CD4-positive, alpha-beta T cell treated with Interleukin-12 subunit alpha and Interleukin-12 subunit beta, for 1 hour (primary cell): ENCODE measurements at regions not wholly inside any gene's neighbourhood (a gene's known extent, or its start where the extent isn't known, plus 50 kb on each side); places are given as distances from the start of the nearest gene placed in this dataset.

Source experiments
- DNase-seq: peaks from one replicate; pipeline ENCODE4 v3.0.0-alpha.2; 2020

DNA sequence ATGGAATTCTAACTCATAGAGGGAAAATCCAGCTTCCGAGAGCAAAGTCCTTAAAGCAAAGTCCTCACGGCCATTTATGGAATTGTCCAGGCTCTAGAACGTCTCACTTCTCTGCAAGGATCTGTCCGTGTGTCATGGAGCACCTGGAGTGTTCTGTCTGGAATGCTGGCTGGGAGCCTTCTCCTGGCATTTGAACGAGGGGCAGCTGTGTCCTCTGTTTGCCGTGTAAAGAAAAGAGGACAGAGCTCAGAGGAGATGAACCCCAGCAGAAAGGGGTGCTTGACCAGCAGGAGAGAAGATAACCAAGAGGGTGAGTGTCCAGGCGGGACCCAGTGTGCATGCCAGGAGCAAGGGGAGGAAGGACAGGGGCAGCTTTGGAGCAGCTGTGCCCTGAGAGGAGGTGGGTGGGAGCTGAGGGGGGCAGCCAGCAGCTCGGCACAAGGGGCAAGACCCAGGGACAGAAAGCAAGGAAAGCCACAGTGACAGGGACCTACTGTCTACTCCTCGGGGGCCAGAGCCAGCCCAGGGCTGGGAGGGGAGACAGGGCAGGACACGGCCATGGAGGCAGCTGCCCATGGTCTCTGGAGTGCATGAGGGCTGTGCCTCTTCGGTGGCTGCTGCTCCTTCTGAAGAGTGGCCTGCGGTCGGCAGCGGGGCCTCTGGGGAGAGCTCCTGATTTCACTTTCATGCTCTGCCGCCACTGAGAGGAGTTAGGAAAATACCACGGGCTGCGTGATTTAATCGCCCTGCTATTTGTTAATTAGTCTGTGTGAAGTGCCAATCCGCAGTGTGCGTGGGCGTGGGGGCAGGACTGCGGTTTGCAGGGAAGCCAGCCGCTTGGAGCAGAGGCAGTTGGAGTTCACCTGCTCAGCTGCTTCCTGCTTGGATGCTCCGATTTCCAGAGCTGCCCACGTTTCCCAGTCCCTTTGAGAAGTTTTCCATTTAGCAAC, 149.3 kb upstream of the SHH start:
- no peak for DNase-seq

DNA sequence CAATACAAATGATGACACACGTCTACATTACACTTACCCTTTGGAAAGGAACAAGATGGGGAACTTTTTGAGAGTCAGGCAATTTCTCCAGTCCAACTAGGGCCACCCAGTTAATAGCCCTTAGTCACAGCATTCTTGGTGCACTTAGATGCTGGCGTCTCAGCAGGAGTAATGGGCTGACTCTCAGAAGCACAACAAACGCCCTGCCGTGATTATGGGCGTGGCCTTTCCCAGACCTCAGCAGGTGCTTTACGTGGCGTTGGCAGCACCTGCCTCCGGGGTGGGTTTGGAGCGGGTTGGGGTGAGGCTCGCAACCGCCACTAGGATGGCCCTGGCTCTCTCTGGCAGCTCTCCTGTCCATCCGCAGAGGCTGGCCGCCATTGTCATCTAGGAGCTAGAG, 147.6 kb upstream of the SHH start:
- no peak for DNase-seq

DNA sequence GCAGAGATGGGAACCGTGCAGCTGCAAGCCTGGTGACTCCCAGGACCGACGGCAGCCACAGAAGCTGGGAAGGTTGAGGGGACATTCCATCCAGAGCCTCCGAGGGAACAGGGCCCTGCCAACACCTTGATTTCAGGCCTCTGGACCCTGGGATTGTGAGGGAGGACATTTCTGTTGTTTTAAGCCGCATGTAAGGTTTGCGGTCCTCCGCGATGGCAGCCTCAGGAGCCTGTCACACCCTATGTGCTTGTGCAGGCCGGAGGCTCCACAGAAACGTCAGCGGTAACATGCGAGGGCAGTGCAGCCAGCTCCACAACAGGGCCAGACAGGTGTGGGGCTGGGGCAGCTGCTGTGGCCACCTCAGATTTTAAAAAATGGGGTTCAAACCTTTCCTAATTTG, 144.7 kb upstream of the SHH start:
- no peak for DNase-seq

DNA sequence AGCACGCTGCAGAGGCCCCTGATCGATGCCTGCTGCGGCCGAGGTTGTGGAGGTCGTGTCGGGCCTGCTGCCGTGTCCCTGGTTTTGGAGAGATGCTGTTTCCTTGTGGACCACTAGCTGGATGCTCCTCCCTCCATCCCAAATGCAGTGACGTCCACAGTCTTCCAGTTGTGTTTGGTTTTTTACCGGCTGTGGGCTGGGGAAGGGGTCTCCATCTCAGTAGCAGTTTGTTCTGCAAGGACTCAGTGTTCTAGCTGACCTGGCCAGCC, 143.0 kb upstream of the SHH start:
- no peak for DNase-seq

DNA sequence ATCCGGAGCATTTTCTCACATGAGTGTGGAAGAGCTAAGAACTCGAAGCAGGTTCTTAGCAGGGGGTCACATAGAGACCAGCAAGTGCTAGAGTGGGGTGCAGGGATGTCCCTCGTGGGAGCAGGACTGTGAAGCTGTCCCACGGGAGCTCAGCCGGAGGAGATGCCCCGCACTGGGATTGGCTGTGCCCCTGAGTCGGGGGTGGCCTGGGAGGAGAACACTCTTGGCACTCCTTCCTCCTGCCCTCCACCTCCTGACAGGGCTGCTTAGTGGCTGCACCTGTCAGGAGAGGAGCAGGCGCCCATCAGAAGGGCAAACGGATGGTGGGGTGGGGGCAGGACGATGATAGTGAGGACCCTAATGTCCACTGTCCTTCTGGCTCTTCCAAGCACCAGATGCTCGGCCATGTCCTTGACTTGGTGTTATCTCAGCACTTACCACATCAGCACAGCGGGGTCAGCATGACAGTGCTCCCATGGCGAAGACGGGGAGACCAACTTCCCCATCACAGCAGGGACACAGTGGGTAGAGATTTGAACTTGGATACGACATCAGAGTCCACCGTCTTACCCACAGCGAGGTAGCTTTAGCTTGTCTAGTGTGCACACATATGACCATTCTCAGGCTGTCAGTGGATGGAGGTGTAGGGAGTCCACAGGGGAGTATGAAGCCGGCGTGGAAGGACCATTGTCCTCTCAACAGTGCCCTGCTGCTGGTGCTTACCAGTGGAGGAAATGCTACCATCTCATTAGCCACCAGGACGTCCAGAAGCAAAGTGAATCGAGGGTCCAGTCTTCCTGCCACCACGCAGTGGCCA, 142.5 kb upstream of the SHH start:
- no peak for DNase-seq

DNA sequence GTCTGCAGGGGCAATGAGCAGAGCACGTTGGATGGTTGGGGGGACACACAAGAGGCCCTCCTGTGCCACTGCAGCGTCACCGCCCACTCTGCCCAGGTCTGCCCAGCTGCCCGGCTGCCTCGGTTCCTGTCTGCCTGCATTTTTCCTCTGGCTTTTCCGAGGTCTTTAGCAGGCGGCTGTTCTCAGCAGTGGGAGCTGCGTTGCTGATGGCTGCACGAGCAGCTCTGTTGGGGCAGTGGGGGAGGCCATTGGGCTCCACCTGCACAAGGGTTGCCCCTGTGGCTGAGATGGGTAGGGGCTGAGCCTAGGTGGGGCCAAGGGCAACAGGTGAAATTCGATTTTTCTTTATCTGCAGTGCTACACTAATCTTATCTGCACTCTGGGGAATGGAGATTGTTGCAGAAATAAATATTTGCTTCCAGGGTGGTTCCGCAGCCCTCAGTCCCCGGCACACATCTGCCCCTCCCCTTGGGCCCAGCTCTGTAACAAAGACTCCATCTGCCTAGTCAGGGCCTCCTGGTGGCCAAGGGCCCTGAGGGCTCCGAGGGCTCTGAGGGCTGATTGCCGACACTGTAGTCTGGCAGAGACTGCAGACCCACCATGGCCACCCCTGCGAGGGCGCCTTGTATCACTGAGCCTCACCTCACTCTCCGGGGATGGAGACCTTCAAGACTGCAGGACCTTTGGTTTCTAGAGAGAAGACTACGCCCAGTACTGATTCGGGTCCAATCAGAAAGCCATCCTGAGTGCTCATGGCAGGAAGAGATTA, 141.7 kb upstream of the SHH start:
- DNase-seq = no peak

DNA sequence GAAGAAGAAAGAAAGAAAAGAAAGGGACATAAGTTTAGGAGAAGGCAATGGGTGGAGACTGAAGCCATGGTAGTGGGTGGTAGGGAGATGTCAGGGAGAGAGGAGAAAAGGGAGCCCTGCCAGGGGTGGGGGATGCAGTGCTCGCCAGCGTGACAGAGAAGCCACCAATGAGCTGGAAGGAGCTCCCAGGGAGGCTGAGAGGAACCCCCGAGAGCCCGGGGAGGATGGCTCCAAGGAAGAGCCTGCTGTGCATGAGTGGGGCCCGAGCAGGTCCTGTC, 141.2 kb upstream of the SHH start:
- DNase-seq = no peak

DNA sequence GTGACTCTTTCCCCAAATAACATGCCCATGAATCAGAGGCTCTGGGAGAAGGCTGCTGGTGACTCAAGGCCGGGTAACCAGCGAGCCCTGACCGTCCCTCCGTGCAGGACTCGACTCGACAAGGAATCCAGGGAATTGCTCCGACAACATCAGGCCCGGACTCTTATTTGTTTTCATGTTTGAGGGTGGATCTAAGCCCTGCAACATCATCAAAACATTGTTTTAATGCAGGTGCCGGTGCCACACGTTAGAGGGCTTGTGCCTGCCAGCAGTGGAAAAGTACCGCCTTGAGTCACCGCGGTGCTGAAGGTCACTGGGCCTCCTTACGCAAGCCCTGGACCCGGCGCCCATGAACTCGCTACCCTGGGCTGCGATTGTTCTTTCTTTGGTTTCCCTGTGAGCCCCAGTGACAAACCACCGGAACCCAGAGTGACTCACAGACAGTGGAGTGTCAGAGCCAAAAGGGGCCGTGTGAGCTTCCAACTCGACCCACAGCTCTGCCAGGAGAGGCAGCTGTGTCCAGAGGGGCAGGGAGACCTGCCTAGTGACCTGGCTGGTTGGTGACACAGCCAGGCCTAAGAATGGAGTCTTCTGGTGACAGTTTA, 139.4 kb upstream of the SHH start:
- DNase-seq = no peak

DNA sequence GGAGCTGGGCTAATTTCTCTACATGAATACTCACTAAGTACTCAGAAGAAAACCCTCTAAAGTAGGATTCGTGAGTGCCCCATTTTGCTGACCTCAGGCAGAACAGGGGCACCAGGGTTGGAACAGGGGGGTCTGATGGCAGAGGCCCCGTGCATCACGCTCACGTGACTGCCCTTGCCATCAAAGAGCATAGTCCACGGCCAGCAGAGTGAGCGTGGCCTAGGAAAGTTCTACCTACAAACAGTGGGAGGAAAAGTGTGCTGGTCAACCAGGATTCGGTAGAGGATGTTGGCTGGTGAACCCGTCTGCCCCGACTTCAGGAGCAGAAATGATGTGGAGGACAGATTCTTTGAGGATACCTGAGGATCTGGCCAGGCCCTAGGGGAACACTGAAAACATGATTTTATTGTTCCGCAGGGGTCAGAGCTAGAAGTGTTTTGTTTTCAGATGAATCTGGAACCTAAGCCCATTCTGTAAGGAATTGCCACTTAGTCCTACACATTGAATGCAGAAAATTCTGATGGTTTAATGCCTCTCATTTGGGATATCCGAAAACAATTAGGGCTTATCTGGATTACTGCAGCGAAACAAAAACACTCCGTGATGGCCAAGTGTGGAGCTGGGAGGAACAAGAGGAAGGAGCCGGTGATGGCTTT, 138.8 kb upstream of the SHH start:
- no peak for DNase-seq

DNA sequence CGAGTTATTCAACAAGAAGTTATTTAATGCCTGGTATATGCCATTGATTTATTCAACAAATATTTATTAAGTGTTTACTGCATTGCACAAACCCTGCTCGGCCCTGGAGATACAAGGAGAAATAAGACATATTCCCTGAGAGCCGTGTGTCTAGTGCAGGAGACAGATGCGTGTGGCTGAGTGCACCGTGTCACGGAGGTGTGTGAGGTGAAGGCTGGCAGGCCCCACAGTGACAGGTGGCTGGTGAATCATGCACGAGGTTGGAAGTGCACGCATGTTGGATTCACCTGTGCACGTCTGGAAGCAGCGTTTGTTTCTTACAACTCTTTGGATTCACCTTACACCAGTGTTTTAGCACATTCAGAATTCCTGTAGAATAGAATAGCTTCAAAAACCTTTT, 136.6 kb upstream of the SHH start:
- DNase-seq = no peak

DNA sequence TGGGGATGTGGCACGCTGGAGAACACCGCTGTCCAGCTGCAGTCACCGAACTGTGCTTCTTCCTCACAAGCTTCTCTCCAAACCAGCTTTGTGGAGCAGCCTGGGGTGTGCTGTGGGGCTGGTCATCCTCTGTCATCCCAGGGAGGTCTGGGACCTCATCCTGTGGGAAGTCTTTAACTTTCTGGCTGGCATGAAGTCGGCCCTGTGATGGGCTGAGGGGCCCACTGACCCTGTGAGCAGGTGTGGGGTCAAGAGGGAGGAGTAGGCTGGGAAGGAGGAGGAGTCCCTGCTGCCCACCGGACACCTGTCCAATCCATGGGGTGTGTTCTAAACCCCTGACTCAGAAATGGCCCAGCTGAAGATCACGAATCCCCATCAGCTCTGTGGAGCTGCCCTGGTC, 136.2 kb upstream of the SHH start:
- no peak for DNase-seq

DNA sequence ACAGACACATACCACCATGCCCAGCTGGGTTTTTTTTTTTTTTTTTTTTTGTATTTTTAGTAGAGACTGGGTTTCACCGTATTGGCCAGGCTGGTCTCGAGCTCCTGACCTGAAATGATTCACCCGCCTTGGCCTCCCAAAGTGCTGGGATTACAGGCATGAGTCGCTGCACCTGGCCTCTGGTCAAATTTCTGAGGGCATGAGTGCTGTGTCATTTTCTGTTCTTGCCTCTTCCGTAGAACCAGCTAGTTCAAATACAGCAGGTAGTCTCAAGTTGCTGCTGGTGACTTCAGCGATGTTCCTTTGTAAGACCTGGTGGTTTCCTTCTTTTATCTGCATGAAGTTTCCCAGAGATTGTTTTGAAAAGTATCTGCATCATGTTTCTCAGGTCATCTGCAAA, 134.8 kb upstream of the SHH start:
- DNase-seq = no peak

DNA sequence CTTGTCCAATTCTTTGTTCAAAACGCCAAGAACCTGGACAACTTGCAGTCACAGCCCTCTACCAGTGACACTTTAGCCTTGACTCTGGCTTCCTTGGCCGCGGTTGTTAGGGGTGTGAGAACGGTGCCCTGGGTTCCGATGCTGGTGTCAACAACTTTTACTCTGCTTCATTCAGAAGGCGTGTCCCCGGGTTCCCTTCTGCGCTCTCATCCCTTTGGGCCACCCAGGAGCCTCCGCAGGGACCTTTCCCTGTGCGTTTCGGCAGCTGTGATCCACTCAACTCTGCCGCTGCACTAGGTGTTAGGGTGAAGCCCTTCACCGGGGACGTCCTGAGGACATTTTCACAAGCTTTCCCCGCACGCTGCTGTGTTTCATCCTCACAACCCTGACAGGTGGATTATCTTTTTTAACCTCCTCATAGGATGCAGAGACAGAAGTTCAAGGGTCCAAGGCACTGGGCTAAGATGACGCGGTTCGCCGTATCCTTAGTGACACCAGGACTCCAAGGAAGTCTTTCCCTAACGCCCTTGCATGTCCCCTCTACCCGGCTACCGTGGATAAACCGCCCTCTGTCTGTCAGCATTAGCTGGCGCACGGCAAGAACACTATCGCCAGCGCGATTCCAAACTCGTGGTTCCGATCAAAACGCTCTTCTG, 133.5 kb upstream of the SHH start:
- DNase-seq = no peak

DNA sequence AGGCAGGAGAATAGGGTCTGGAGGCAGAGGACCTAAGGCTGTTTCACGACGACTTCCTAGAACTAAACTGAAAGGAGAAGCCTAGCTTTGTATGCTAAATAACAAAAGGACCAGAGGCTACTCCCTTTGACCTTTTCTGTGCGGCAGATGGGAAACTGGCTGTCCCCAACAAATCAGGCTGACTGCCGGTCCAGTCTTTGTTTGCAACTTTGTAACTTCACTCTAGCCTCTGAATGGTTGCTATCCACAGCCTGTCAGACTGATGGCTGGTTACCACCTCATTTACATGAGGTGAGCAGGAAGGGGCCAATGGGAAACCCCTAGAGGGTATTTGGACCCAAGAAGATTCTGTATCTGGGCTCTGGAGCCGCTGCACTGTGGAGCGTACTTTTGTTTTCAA, 132.6 kb upstream of the SHH start:
- DNase-seq = no peak

DNA sequence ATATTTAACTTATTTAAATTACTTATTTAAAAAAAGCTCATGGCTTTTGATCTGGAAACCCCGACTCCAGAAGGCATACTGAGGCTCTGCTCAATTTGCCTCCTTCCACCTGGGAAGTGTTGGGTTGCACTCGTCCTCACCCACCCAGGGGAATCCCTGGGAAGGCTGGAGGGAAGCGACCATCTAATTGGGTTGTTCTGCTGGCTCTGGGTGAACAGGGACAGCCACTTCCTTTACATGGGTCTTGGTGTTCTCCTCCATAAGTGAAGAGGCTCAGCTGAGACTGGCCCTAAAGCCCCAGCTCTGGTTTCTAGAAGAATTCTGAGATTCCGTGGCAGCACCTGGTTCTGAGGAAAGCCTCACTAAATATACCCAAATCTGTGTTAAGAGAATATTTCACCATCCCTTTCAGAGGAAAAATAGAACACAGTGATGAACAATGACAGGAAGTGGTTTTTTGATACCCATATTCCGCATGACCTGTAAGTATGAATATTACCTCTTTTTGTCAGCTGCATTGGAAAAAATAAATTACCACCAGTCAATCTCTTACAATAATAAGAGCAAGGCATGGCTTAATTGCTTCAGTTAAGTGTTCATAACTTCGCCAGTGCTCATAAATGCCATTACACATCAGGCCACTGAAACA, 131.1 kb upstream of the SHH start:
- DNase-seq = no peak

DNA sequence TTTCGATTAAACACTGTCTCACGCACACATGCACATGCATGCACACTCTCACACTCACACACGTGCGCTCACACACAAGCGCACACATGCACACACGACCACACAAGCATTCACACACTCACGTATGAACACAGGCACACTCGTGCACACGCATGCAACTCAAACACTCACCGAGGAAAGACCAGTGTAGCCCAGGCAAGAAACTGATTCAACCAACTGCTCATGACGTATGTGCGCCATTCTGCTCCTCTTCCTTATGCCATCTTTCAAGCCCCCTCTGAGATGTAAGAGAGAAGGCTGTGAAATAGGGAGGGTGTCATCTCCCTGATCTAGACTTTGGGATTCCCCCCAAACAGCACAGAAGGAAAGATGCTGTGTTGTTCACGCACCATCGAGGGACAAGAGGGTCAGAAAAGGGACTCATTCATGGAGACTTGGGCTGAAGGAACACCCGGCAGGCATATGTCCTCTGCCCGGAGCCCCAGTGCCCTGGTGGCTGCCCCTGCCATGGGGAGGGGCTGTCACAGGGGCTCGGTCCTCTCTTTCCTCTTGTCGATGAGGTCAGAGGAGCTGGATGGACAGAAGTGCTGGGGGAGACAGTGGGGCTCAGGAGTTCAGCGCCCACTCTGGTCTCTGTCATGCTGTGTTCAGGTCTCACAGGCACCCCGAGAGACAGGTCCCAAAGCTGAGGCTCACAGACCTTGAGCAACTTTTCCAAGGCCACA, 130.1 kb upstream of the SHH start:
- no peak for DNase-seq

DNA sequence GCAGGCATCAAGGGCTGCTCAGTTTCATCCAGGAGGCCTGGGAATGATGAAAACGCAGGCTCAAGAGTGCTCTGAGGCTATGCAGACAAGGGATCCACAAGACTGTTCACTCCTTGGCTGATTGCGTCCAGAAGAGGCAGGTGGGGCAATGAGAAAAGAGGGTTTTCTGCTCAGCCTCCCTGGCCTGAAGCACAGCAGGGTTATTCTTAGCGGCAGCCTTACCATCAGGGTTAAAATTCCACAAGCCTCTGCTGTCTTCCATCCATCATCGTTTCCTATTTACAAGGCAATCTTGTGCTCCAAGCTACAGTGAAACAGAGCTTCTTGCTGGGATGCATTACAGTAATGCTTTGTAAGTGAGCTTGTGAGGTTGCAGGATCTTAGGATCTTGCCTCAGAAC, 129.4 kb upstream of the SHH start:
- no peak for DNase-seq

DNA sequence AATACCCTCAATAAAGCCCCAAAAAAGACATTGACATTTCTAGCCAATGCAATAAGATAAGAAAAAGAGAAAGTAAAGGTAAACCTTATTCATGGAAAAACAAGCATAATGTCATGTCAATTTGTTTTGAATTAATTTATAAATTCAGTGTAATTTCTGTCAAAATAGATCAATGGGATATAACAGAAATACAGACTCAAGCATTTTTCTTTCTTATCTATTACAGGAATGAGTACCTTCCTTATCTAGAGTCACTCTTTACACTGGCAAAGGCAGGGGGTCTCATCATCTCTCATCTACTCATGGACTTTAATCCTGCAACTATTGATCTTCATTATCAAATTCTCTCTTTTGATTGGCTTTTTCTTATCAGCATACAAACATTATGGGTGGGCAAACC, 127.1 kb upstream of the SHH start:
- no peak for DNase-seq

DNA sequence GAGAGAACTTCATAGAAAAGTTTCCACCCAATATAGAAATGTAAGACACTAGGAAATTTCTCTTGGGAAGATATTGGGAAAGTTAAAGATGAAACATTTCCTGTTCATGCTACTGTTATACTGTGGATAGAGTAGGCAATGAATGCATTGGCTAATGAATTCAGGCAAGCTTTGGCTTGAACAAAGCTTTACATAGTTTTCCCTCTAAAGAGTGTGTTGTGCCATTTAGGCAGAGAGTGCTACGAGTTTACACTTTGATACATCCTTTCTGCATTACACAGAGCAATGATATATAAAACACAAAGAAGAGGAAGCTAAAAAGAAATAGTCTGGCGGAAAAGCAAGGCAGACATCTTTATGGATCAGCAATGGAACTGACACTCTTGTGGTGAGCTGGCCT, 125.9 kb upstream of the SHH start:
- no peak for DNase-seq

DNA sequence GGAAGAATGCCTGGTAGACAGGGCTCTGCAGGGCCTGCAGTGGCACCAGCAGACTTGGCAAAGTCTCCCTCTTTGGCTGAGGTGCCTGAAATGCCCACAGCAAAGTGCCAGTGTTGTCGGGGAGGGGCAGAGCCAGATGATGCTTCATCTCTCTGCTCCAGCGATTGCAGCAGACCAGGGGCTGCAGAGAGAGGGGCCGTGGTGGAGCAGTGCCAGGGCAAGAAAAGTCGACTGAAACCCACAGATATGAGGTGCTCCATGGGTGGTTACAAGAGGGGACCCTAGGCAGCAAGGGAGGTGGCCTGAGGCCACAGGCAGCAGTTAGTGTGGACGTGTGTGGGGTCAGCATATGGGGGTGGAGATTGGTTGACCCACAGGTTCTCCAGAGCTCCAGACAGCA, 123.5 kb upstream of the SHH start:
- DNase-seq = no peak

DNA sequence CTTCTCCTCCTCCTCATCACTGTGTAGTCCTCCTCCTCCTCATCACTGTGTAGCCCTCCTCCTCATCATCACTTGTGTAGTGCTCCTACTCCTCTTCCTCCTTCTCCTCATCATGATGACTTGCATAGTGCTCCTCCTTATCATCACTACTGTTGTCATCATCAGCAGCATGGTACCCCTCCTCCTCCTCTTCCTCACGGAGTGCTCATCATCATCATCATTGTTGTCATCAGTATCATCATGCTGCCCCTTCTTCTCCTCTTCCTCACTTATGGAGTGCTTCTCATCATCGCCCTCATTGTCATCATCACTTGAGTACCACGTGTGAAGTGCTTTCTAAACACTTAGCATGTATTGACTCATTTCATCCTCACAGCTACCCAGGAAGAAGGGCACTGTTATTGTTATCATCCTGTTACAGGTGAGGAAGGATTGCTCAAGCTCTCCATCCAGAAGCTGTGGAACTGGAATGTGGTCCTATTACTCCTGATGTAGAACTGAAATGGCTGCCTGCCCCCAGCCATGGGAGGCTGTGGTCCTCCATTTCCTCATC, 122.8 kb upstream of the SHH start:
- no peak for DNase-seq
